Activated CD4-positive, alpha-beta T cell treated with anti-CD3 and anti-CD28 coated beads, Interleukin-2, amount 10 ng/mL, durations not matched to agents 7 days and 5 days (primary cell): ENCODE measurements at regions not wholly inside any gene's neighbourhood (a gene's known extent, or its start where the extent isn't known, plus 50 kb on each side); places are given as distances from the start of the nearest gene placed in this dataset.
"Not testable (repeated sequence)": the region's sequence is repeated elsewhere in the genome, so short reads cannot be mapped to it uniquely, and the experiment has no call there.

Experiments used
- CTCF ChIA-PET: fragments of 350-600 bp; sonication (Branson Sonifier 250); formaldehyde crosslinking; loops from one replicate; lab custom pipeline; 2021; ENCODE audit warnings: antibody characterized with exemption; lab: Charles Lee
- POLR2A ChIA-PET: fragments of 350-600 bp; sonication (Branson Sonifier 250); formaldehyde crosslinking; loops from one replicate; lab custom pipeline; 2021; ENCODE audit warnings: antibody characterized with exemption; lab: Charles Lee
- DNase-seq: peaks from one replicate; pipeline ENCODE4 v3.0.0-alpha.2; 2020
- H3K27ac Mint-ChIP-seq: one replicate; pipeline ENCODE4 v1.8.0; 2021; ENCODE audit warnings: mild to moderate bottlenecking, moderate library complexity, mixed read lengths
- H3K27me3 Mint-ChIP-seq: one replicate; pipeline ENCODE4 v1.8.0; 2021; ENCODE audit warnings: mixed read lengths
- H3K36me3 Mint-ChIP-seq: one replicate; pipeline ENCODE4 v1.8.0; 2021; ENCODE audit warnings: low read depth, mixed read lengths
- H3K4me1 Mint-ChIP-seq: one replicate; pipeline ENCODE4 v1.8.0; 2021; ENCODE audit warnings: mixed read lengths
- H3K4me3 Mint-ChIP-seq: one replicate; pipeline ENCODE4 v1.8.0; 2021; ENCODE audit warnings: mild to moderate bottlenecking, moderate library complexity, mixed read lengths
- H3K9me3 Mint-ChIP-seq: one replicate; pipeline ENCODE4 v1.8.0; 2021; ENCODE audit warnings: mixed read lengths

- Mint-ChIP-seq H3K4me1 (no peaks in the 10 kb centered on the region), H3K27ac (no peak overlapping the region), H3K4me3 (no peak overlapping the region), H3K27me3 (no peaks in the 10 kb centered on the region), H3K9me3 (peaks cover 2% of the 10 kb centered on the region), H3K36me3 (no peaks in the 10 kb centered on the region)
- ChIA-PET POLR2A (no interaction called here), CTCF (no interaction called here)
- DNase-seq, result no peak
Observed at GRCh38 chr4:59772641-59773139, 1427.4 kb upstream of the ADGRL3 start.

GRCh38 chr4:59780271-59780670, 1419.9 kb upstream of the ADGRL3 start:
- H3K4me3 Mint-ChIP-seq, H3K9me3 Mint-ChIP-seq, H3K36me3 Mint-ChIP-seq, DNase-seq, H3K4me1 Mint-ChIP-seq, H3K27me3 Mint-ChIP-seq, CTCF ChIA-PET, H3K27ac Mint-ChIP-seq, POLR2A ChIA-PET: not testable (repeated sequence)

- no peak for DNase-seq
- no peak overlapping the region for H3K27ac Mint-ChIP-seq
- CTCF ChIA-PET, result no interaction called here
- no peaks in the 10 kb centered on the region for H3K9me3 Mint-ChIP-seq
- POLR2A ChIA-PET, result no interaction called here
- H3K27me3 Mint-ChIP-seq, result no peaks in the 10 kb centered on the region
- H3K4me3 Mint-ChIP-seq, result no peak overlapping the region
- H3K4me1 Mint-ChIP-seq, result no peaks in the 10 kb centered on the region
- no peaks in the 10 kb centered on the region for H3K36me3 Mint-ChIP-seq
Observed at GRCh38 chr4:59805176-59805575, 1395.0 kb upstream of the ADGRL3 start.

- H3K36me3 Mint-ChIP-seq, result no peaks in the 10 kb centered on the region
- H3K4me1 Mint-ChIP-seq, result peaks cover 3% of the 10 kb centered on the region
- H3K27me3 Mint-ChIP-seq, result no peaks in the 10 kb centered on the region
- H3K9me3 Mint-ChIP-seq, result no peaks in the 10 kb centered on the region
- no peak overlapping the region for H3K27ac Mint-ChIP-seq
- ChIA-PET POLR2A (no interaction called here), CTCF (no interaction called here)
- H3K4me3 Mint-ChIP-seq, result no peak overlapping the region
- DNase-seq, result no peak
Observed at GRCh38 chr4:59814402-59815010, 1385.6 kb upstream of the ADGRL3 start.

GRCh38 chr4:59818656-59819055, 1381.5 kb upstream of the ADGRL3 start:
- Mint-ChIP-seq H3K9me3 (no peaks in the 10 kb centered on the region), H3K4me1 (peaks cover 3% of the 10 kb centered on the region), H3K27me3 (no peaks in the 10 kb centered on the region), H3K36me3 (no peaks in the 10 kb centered on the region), H3K27ac (peak overlapping the region; percentile 79), H3K4me3 (peak overlapping the region; percentile 74)
- ChIA-PET POLR2A (no interaction called here), CTCF (no interaction called here)
- peak; percentile 24 for DNase-seq

- ChIA-PET POLR2A (no interaction called here), CTCF (no interaction called here)
- Mint-ChIP-seq H3K27me3 (no peaks in the 10 kb centered on the region), H3K36me3 (no peaks in the 10 kb centered on the region), H3K9me3 (no peaks in the 10 kb centered on the region), H3K4me3 (no peak overlapping the region), H3K27ac (no peak overlapping the region), H3K4me1 (peaks cover 3% of the 10 kb centered on the region)
- no peak for DNase-seq
Observed at GRCh38 chr4:59823311-59823710, 1376.8 kb upstream of the ADGRL3 start.

- H3K36me3 Mint-ChIP-seq, result no peaks in the 10 kb centered on the region
- POLR2A ChIA-PET, result no interaction called here
- no peaks in the 10 kb centered on the region for H3K4me1 Mint-ChIP-seq
- H3K9me3 Mint-ChIP-seq, result no peaks in the 10 kb centered on the region
- CTCF ChIA-PET, result no interaction called here
- DNase-seq, result no peak
- no peak overlapping the region for H3K4me3 Mint-ChIP-seq
- H3K27ac Mint-ChIP-seq, result no peak overlapping the region
- H3K27me3 Mint-ChIP-seq, result no peaks in the 10 kb centered on the region
Observed at GRCh38 chr4:59825104-59825503, 1375.0 kb upstream of the ADGRL3 start.

- Mint-ChIP-seq H3K4me3 (no peak overlapping the region), H3K27me3 (no peaks in the 10 kb centered on the region), H3K4me1 (no peaks in the 10 kb centered on the region), H3K9me3 (no peaks in the 10 kb centered on the region), H3K27ac (no peak overlapping the region), H3K36me3 (no peaks in the 10 kb centered on the region)
- POLR2A ChIA-PET, result no interaction called here
- CTCF ChIA-PET, result no interaction called here
- no peak for DNase-seq
Observed at GRCh38 chr4:59831746-59832145, 1368.4 kb upstream of the ADGRL3 start.

GRCh38 chr4:59834943-59835342, 1365.2 kb upstream of the ADGRL3 start:
- POLR2A ChIA-PET, result no interaction called here
- Mint-ChIP-seq H3K4me1 (no peaks in the 10 kb centered on the region), H3K27me3 (no peaks in the 10 kb centered on the region), H3K4me3 (no peak overlapping the region), H3K36me3 (no peaks in the 10 kb centered on the region), H3K27ac (no peak overlapping the region), H3K9me3 (peaks cover 2% of the 10 kb centered on the region)
- CTCF ChIA-PET, result no interaction called here
- no peak for DNase-seq

- Mint-ChIP-seq H3K27me3 (no peaks in the 10 kb centered on the region), H3K9me3 (peaks cover 2% of the 10 kb centered on the region), H3K4me1 (no peaks in the 10 kb centered on the region), H3K27ac (no peak overlapping the region), H3K4me3 (no peak overlapping the region), H3K36me3 (no peaks in the 10 kb centered on the region)
- no peak for DNase-seq
- ChIA-PET POLR2A (no interaction called here), CTCF (no interaction called here)
Observed at GRCh38 chr4:59837751-59838150, 1362.4 kb upstream of the ADGRL3 start.

GRCh38 chr4:59838236-59838635, 1361.9 kb upstream of the ADGRL3 start:
- Mint-ChIP-seq H3K9me3 (peaks cover 2% of the 10 kb centered on the region), H3K27me3 (no peaks in the 10 kb centered on the region), H3K4me1 (no peaks in the 10 kb centered on the region), H3K36me3 (no peaks in the 10 kb centered on the region), H3K27ac (no peak overlapping the region), H3K4me3 (no peak overlapping the region)
- DNase-seq, result no peak
- ChIA-PET POLR2A (no interaction called here), CTCF (no interaction called here)

GRCh38 chr4:59841698-59842097, 1358.4 kb upstream of the ADGRL3 start:
- Mint-ChIP-seq H3K4me3 (no peak overlapping the region), H3K4me1 (no peaks in the 10 kb centered on the region), H3K9me3 (peaks cover 2% of the 10 kb centered on the region), H3K27me3 (no peaks in the 10 kb centered on the region), H3K36me3 (no peaks in the 10 kb centered on the region), H3K27ac (no peak overlapping the region)
- ChIA-PET POLR2A (no interaction called here), CTCF (no interaction called here)
- DNase-seq, result no peak

- DNase-seq, result no peak
- Mint-ChIP-seq H3K4me3 (no peak overlapping the region), H3K27ac (no peak overlapping the region), H3K27me3 (no peaks in the 10 kb centered on the region), H3K4me1 (no peaks in the 10 kb centered on the region), H3K9me3 (no peaks in the 10 kb centered on the region), H3K36me3 (no peaks in the 10 kb centered on the region)
- POLR2A ChIA-PET, result no interaction called here
- CTCF ChIA-PET, result no interaction called here
Observed at GRCh38 chr4:59848457-59848856, 1351.7 kb upstream of the ADGRL3 start.

GRCh38 chr4:59855630-59856352, 1344.3 kb upstream of the ADGRL3 start:
- Mint-ChIP-seq H3K27ac (no peak overlapping the region), H3K4me1 (no peaks in the 10 kb centered on the region), H3K4me3 (no peak overlapping the region), H3K27me3 (no peaks in the 10 kb centered on the region), H3K36me3 (no peaks in the 10 kb centered on the region), H3K9me3 (no peaks in the 10 kb centered on the region)
- POLR2A ChIA-PET, result no interaction called here
- CTCF ChIA-PET, result no interaction called here
- no peak for DNase-seq
